Smooth muscle cell (in vitro differentiated cells): ENCODE measurements at regions not wholly inside any gene's neighbourhood (a gene's known extent, or its start where the extent isn't known, plus 50 kb on each side); places are given as distances from the start of the nearest gene placed in this dataset.
A peak's percentile ranks its signal among the peaks of the same experiment; 100 is the strongest.
"Not testable (repeated sequence)": the region's sequence is repeated elsewhere in the genome, so short reads cannot be mapped to it uniquely, and the experiment has no call there.

Experiments used
- DNase-seq: peaks from one replicate; lab custom pipeline; 2025; ENCODE audit not compliant: unreplicated experiment; lab: John Stamatoyannopoulos, UW
- H2AFZ ChIP-seq: fragments of 200-600 bp; sonication (generic); 2 replicates; pipeline ENCODE4 v1.6.0; 2016; ENCODE audit warnings: antibody characterized with exemption, low read depth, mild to moderate bottlenecking
- H3F3A ChIP-seq: fragments of 200-600 bp; sonication (generic); 2 replicates; pipeline ENCODE4 v1.6.0; 2017; ENCODE audit warnings: antibody characterized with exemption, low read depth
- H3K27ac ChIP-seq: fragments of 200-600 bp; sonication (generic); 2 replicates; pipeline ENCODE4 v1.5.1; 2016; ENCODE audit warnings: low read depth, mild to moderate bottlenecking
- H3K27me3 ChIP-seq: fragments of 200-600 bp; sonication (generic); 2 replicates; pipeline ENCODE4 v1.6.1; 2016; ENCODE audit warnings: low read depth, mild to moderate bottlenecking
- H3K36me3 ChIP-seq: fragments of 200-600 bp; sonication (generic); 2 replicates; pipeline ENCODE4 v1.5.1; 2016; ENCODE audit warnings: low read depth
- H3K4me1 ChIP-seq: fragments of 200-600 bp; sonication (generic); 2 replicates; pipeline ENCODE4 v1.5.1; 2016; ENCODE audit warnings: low read depth
- H3K4me2 ChIP-seq: fragments of 200-600 bp; sonication (generic); 2 replicates; pipeline ENCODE4 v1.6.0; 2016; ENCODE audit warnings: mild to moderate bottlenecking
- H3K4me3 ChIP-seq: fragments of 200-600 bp; sonication (generic); 2 replicates; pipeline ENCODE4 v1.5.1; 2016; ENCODE audit warnings: mild to moderate bottlenecking
- H3K79me2 ChIP-seq: fragments of 200-600 bp; sonication (generic); 2 replicates; pipeline ENCODE4 v1.6.0; 2016; ENCODE audit warnings: low read depth, mild to moderate bottlenecking
- H3K9ac ChIP-seq: fragments of 200-600 bp; sonication (generic); 2 replicates; pipeline ENCODE4 v1.6.0; 2016; ENCODE audit warnings: low read depth
- H3K9me3 ChIP-seq: fragments of 200-600 bp; sonication (generic); replicated peaks from 2 replicates; pipeline ENCODE4 v1.5.1; 2016; ENCODE audit warnings: low read depth
- H4K20me1 ChIP-seq: fragments of 200-600 bp; sonication (generic); 2 replicates; pipeline ENCODE4 v1.6.0; 2016; ENCODE audit warnings: low read depth
- WGBS: methylation state at CpG from one replicate; pipeline ENCODE4 v1.1.7; 2016; ENCODE audit warnings: low lambda C conversion rate; 5-methylcytosine and 5-hydroxymethylcytosine counted together
- TF ChIP-seq, protein P1 (sequence below): fragments of 200-600 bp; sonication (generic); IDR thresholded peaks from 2 replicates; pipeline ENCODE4 v1.5.1; 2017; ENCODE audit warnings: borderline replicate concordance, mild to moderate bottlenecking, antibody characterized with exemption; ENCODE audit not compliant: insufficient read depth, poor library complexity, severe bottlenecking

DNA sequence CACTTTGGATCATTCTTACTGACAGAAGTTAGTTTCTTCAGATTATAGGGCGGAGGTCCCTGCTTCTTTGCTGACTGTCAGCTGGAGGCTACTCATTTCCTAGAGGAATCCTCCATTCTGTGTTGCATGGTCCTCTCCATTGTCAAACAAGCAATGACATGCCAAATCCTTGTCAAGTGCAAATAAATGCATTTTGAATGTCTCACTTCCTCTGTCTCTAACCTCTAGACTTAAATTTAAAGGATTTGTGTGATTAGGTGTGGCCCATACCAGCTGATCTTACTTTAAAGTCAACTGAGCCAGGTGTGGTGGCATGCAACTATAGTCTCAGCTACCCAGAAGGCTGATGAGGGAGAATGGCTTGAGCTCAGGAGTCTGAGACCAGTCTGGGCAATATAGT, 458.4 kb upstream of the CCDC179 start:
- no peak for DNase-seq
- no peak overlapping the region for H3K4me2 ChIP-seq
- TF ChIP-seq, protein P1, sequence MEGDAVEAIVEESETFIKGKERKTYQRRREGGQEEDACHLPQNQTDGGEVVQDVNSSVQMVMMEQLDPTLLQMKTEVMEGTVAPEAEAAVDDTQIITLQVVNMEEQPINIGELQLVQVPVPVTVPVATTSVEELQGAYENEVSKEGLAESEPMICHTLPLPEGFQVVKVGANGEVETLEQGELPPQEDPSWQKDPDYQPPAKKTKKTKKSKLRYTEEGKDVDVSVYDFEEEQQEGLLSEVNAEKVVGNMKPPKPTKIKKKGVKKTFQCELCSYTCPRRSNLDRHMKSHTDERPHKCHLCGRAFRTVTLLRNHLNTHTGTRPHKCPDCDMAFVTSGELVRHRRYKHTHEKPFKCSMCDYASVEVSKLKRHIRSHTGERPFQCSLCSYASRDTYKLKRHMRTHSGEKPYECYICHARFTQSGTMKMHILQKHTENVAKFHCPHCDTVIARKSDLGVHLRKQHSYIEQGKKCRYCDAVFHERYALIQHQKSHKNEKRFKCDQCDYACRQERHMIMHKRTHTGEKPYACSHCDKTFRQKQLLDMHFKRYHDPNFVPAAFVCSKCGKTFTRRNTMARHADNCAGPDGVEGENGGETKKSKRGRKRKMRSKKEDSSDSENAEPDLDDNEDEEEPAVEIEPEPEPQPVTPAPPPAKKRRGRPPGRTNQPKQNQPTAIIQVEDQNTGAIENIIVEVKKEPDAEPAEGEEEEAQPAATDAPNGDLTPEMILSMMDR = no peak
- H3K36me3 ChIP-seq = no peaks in the 10 kb centered on the region
- H4K20me1 ChIP-seq = no peaks in the 10 kb centered on the region
- no peaks in the 10 kb centered on the region for H3K79me2 ChIP-seq
- no peak overlapping the region for H3K9ac ChIP-seq
- no peaks in the 10 kb centered on the region for H3K9me3 ChIP-seq
- no peaks in the 10 kb centered on the region for H3K27me3 ChIP-seq
- H3K4me1 ChIP-seq = no peaks in the 10 kb centered on the region
- no peaks in the 10 kb centered on the region for H3F3A ChIP-seq
- no peak overlapping the region for H3K4me3 ChIP-seq
- 82% methylated on average over 1 of the region's 1 CpG for WGBS
- H3K27ac ChIP-seq = no peak overlapping the region
- no peak overlapping the region for H2AFZ ChIP-seq

DNA sequence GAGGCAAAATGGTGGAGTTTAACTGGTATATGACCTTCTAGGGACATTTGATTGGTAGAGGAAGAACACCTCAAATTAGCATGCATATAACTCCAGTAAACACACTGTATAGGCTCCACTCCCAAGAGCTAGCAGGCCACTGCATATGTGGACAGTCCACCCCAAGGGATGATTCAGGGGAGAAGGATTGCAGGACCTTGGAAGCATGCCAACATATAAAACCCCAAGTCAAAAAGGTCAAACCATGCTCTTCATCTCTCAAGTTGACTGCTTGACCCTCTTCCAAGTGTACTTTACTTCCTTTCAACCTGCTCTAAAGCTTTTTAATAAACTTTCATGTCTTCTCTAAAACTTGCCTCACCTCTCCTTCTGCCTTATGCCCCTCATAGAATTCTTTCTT, 459.9 kb upstream of the CCDC179 start:
- DNase-seq = no peak
- Histone ChIP-seq H4K20me1 (no peaks in the 10 kb centered on the region), H3K27ac (no peak overlapping the region), H3K9me3 (no peaks in the 10 kb centered on the region), H3K4me3 (no peak overlapping the region), H3K4me2 (no peak overlapping the region), H3K4me1 (no peaks in the 10 kb centered on the region), H3K27me3 (no peaks in the 10 kb centered on the region), H3F3A (no peaks in the 10 kb centered on the region), H3K9ac (no peak overlapping the region), H2AFZ (no peak overlapping the region), H3K79me2 (no peaks in the 10 kb centered on the region), H3K36me3 (no peaks in the 10 kb centered on the region)
- TF ChIP-seq, protein P1 = no peak

DNA sequence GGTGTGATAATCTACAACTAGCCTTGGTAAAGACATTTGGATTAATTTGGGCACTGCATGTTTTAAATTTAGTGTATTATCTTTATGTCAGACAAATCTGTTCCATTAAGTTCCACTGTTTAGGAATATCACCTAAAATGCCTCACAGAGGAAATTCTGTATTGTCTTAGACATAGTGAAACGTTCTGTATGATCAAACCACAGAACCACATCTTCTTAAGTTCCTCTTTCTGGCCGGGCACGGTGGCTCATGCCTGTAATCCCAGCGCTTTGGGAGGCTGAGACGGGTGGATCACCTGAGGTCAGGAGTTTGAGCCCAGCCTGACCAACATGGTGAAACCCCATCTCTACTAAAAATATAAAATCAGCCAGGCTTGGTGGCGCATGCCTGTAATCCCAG, 475.3 kb upstream of the CCDC179 start:
- H4K20me1 ChIP-seq, H3K4me3 ChIP-seq: not testable (repeated sequence)
- 77% methylated on average over 6 of the region's 6 CpGs for WGBS

DNA sequence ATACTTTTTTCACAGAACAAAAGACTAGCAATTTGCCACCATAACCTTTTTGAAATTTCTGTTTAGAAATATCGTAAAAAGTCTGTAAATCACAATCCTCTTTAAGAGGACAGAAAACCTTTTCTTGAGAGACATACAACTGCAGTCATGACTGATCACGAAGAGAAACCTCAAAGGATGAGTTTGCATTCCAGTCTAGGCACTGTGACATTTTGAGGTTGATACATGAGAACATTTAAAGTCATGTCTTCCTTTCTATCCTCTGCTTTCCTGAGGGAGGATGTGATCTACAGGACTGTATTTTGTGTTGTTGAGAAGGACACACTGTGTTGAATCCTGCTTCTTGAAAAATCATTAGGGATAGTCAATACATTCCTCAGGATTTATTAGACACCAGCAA, 476.7 kb upstream of the CCDC179 start:
- no peaks in the 10 kb centered on the region for H3K4me1 ChIP-seq
- H3K27ac ChIP-seq = peak overlapping the region; percentile 7
- H3K9me3 ChIP-seq = no peaks in the 10 kb centered on the region
- WGBS = 63% methylated on average over 2 of the region's 2 CpGs
- H4K20me1 ChIP-seq = no peaks in the 10 kb centered on the region
- H3K4me2 ChIP-seq = no peak overlapping the region
- H2AFZ ChIP-seq = peak overlapping the region; percentile 5
- no peak for DNase-seq
- H3K79me2 ChIP-seq = no peaks in the 10 kb centered on the region
- H3F3A ChIP-seq = no peaks in the 10 kb centered on the region
- H3K27me3 ChIP-seq = no peaks in the 10 kb centered on the region
- TF ChIP-seq, protein P1 = no peak
- H3K9ac ChIP-seq = no peak overlapping the region
- H3K36me3 ChIP-seq = no peaks in the 10 kb centered on the region
- no peak overlapping the region for H3K4me3 ChIP-seq

More for the DNA sequence above, 475.3 kb upstream of the CCDC179 start:
- not testable (repeated sequence) for H3K9ac ChIP-seq, DNase-seq, H3K27ac ChIP-seq, H3K79me2 ChIP-seq, H3K4me2 ChIP-seq, H2AFZ ChIP-seq, H3K4me1 ChIP-seq, H3F3A ChIP-seq, H3K36me3 ChIP-seq, H3K9me3 ChIP-seq, H3K27me3 ChIP-seq
